Endometrial microvascular endothelial cells (primary cell): ENCODE measurements at regions not wholly inside any gene's neighbourhood (a gene's known extent, or its start where the extent isn't known, plus 50 kb on each side); places are given as distances from the start of the nearest gene placed in this dataset.
"Not testable (repeated sequence)": the region's sequence is repeated elsewhere in the genome, so short reads cannot be mapped to it uniquely, and the experiment has no call there.

ENCODE experiments used
- in situ Hi-C: cut with HindIII; loops from 2 replicates; pipeline ENCODE4 v1.10.0; 2017; ENCODE audit warnings: low sequenced_read_pairs, low pct_unique_long_range_greater_than_20kb; ENCODE audit errors: inconsistent ontology term

GRCh38 chr15:70516408-70517193, 246.8 kb downstream of the UACA start:
- in situ Hi-C loops = no loop called here

- in situ Hi-C loops = no loop called here
Observed at GRCh38 chr15:70514251-70514650, 249.1 kb downstream of the UACA start.

- in situ Hi-C loops = no loop called here
Observed at GRCh38 chr15:70513819-70514218, 249.5 kb downstream of the UACA start.

- in situ Hi-C loops = no loop called here
Observed at GRCh38 chr15:70512772-70513362, 250.5 kb downstream of the UACA start.

- in situ Hi-C loops = not testable (repeated sequence)
Observed at GRCh38 chr15:70511972-70512587, 251.3 kb downstream of the UACA start.

GRCh38 chr15:70510433-70510832, 252.9 kb downstream of the UACA start:
- in situ Hi-C loops = no loop called here

GRCh38 chr15:70509731-70510143, 253.6 kb downstream of the UACA start:
- in situ Hi-C loops = no loop called here

- in situ Hi-C loops = no loop called here
Observed at GRCh38 chr15:70509282-70509662, 254.1 kb downstream of the UACA start.

- in situ Hi-C loops = no loop called here
Observed at GRCh38 chr15:70508561-70509281, 254.6 kb downstream of the UACA start.

- in situ Hi-C loops = no loop called here
Observed at GRCh38 chr15:70507772-70508371, 255.5 kb downstream of the UACA start.

GRCh38 chr15:70505936-70506912, 257.1 kb downstream of the UACA start:
- in situ Hi-C loops = no loop called here

- in situ Hi-C loops = no loop called here
Observed at GRCh38 chr15:70505411-70505919, 257.9 kb downstream of the UACA start.

- in situ Hi-C loops = no loop called here
Observed at GRCh38 chr15:70504988-70505387, 258.4 kb downstream of the UACA start.

GRCh38 chr15:70504299-70504951, 258.9 kb downstream of the UACA start:
- in situ Hi-C loops = no loop called here

- in situ Hi-C loops = no loop called here
Observed at GRCh38 chr15:70503798-70504298, 259.5 kb downstream of the UACA start.

GRCh38 chr15:70503073-70503745, 260.1 kb downstream of the UACA start:
- in situ Hi-C loops = no loop called here

- in situ Hi-C loops = no loop called here
Observed at GRCh38 chr15:70502529-70502928, 260.8 kb downstream of the UACA start.
